ENCODE measurements at regions not wholly inside any gene's neighbourhood (a gene's known extent, or its start where the extent isn't known, plus 50 kb on each side); places are given as distances from the start of the nearest gene placed in this dataset.

GRCh38 chr18:49662506-49662905, 100.6 kb downstream of the LIPG start:
- H3K9me3 ChIP-seq, result no peaks in the 10 kb centered on the region
- H3K4me3 ChIP-seq (ENCODE audit: low read depth, low read length), result no peak overlapping the region
- TF ChIP-seq, protein P1, sequence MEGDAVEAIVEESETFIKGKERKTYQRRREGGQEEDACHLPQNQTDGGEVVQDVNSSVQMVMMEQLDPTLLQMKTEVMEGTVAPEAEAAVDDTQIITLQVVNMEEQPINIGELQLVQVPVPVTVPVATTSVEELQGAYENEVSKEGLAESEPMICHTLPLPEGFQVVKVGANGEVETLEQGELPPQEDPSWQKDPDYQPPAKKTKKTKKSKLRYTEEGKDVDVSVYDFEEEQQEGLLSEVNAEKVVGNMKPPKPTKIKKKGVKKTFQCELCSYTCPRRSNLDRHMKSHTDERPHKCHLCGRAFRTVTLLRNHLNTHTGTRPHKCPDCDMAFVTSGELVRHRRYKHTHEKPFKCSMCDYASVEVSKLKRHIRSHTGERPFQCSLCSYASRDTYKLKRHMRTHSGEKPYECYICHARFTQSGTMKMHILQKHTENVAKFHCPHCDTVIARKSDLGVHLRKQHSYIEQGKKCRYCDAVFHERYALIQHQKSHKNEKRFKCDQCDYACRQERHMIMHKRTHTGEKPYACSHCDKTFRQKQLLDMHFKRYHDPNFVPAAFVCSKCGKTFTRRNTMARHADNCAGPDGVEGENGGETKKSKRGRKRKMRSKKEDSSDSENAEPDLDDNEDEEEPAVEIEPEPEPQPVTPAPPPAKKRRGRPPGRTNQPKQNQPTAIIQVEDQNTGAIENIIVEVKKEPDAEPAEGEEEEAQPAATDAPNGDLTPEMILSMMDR (IDR thresholded peaks at IDR 0.05; ENCODE audit: low read depth, low read length), result no peak
- peaks cover 7% of the 10 kb centered on the region for H3K27me3 ChIP-seq
- no peak for DNase-seq
- H3K36me3 ChIP-seq, result no peaks in the 10 kb centered on the region
- no peaks in the 10 kb centered on the region for H3K4me1 ChIP-seq

DNA sequence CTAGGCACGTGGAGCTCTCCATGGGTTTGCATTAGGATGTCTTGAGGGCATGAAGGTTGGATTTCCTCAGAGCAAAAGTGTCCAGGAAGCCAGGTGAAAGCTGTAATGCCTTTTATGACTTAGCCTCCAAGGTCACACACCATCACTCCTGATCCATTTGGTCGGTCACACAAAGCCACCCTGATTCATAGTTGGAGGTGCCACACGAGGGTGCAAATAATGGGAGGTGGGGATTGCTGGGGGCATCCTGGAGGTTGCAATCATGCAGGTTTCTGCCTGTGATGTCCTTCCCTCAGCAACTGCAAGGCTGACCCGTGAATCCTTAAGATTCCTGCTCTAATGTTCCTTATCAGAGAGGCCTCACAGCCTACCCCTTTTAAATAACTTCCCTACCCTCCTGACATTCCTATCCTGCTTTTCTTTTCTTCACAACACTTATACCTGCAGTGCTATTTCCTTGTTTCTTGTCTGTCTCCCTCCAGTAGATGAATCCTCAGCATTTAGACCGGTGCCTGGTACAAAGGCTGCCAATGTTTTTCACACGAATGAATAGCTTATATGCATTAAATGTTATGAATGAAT, 97.1 kb downstream of the LIPG start:
- no peaks in the 10 kb centered on the region for H3K36me3 ChIP-seq
- TF ChIP-seq, protein P1 (IDR thresholded peaks at IDR 0.05; ENCODE audit: low read depth, low read length), result no peak
- no peak for DNase-seq
- no peaks in the 10 kb centered on the region for H3K27me3 ChIP-seq
- H3K4me3 ChIP-seq (ENCODE audit: low read depth, low read length), result no peak overlapping the region
- H3K4me1 ChIP-seq, result no peaks in the 10 kb centered on the region
- no peaks in the 10 kb centered on the region for H3K9me3 ChIP-seq

GRCh38 chr18:49656073-49656692, 94.3 kb downstream of the LIPG start:
- H3K9me3 ChIP-seq, result no peaks in the 10 kb centered on the region
- TF ChIP-seq, protein P1 (IDR thresholded peaks at IDR 0.05; ENCODE audit: low read depth, low read length), result no peak
- no peaks in the 10 kb centered on the region for H3K36me3 ChIP-seq
- H3K4me1 ChIP-seq, result no peaks in the 10 kb centered on the region
- no peak overlapping the region for H3K4me3 ChIP-seq (ENCODE audit: low read depth, low read length)
- DNase-seq, result no peak
- H3K27me3 ChIP-seq, result no peaks in the 10 kb centered on the region

DNA sequence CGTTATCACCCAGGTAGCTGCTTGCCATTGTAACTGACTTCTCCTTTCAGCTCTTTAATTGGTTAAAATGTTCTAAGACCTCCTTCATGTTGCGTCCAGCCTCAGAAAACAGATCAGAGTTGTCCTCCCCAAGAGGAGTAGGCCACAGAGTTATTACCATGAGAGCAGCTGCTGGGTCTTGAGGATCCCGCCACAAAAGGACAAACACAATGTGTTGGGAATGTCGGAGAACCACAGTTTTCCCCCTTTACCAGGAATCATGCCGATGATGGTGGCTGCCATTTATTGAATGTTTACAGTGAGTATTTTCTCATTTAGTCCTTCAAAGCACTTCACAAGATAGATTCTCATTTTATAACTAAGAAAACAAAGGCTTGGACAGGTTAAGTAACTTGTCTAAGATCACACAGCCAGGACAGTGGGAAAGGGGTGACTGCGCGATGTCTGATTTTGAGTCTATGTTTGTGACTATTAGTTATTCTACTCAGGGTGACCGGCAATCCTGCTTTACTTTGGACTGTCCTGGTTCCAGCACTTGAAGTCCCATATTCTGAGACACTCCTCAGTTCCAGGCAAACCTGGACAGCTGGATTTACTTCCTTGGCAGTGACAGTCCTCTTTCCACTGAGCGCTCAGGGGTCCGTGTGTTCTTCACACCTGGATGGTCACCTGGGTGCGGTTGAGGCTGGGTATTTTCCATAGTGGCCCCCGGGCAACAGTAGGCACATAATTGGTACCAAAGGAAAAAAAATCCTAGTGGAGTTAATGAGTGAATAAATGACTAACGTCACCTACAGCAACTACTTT, 93.6 kb downstream of the LIPG start:
- H3K4me1 ChIP-seq, result no peaks in the 10 kb centered on the region
- no peak overlapping the region for H3K4me3 ChIP-seq (ENCODE audit: low read depth, low read length)
- no peaks in the 10 kb centered on the region for H3K9me3 ChIP-seq
- TF ChIP-seq, protein P1 (IDR thresholded peaks at IDR 0.05; ENCODE audit: low read depth, low read length), result no peak
- no peak for DNase-seq
- no peaks in the 10 kb centered on the region for H3K36me3 ChIP-seq
- H3K27me3 ChIP-seq, result no peaks in the 10 kb centered on the region

DNA sequence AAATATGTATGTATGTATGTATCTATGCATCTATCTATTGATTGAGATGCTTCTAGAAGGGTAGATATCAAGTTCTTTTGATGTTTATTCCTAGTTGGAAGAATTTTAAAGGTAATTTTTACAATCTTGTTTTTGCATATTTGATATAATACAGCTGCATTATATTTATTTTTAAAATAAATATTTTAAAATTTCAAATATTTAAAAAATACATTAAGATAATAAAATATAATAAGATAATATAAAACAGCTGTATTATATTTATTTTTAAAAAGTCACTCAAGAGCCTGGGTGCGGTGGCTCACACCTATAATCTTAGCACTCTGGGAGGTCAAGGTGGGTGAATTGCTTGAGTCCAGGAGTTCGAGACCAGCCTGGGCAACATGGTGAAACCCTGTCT, 92.5 kb downstream of the LIPG start:
- TF ChIP-seq, protein P1 (IDR thresholded peaks at IDR 0.05; ENCODE audit: low read depth, low read length), result no peak
- no peaks in the 10 kb centered on the region for H3K9me3 ChIP-seq
- no peak for DNase-seq

More for the DNA sequence above, 92.5 kb downstream of the LIPG start:
- Histone ChIP-seq H3K4me1 (no peaks in the 10 kb centered on the region), H3K36me3 (no peaks in the 10 kb centered on the region), H3K4me3 (ENCODE audit: low read depth, low read length) (no peak overlapping the region), H3K27me3 (no peaks in the 10 kb centered on the region)

All from BE2C (cell line).